Spleen (tissue), 11 donors: ENCODE measurements at regions not wholly inside any gene's neighbourhood (a gene's known extent, or its start where the extent isn't known, plus 50 kb on each side); places are given as distances from the start of the nearest gene placed in this dataset.

Source experiments
- DNase-seq: peaks from one replicate; pipeline ENCODE4 v3.0.0-alpha.2; 2020
- H3K27ac ChIP-seq, 8 donors: fragments of 200-600 bp; sonication (generic) in 7 of 8; 1 replicate in 4 of 8; 2 replicates in 4 of 8; pipeline versions ENCODE4 v1.5.0 to v1.8.0; 2016 to 2021; ENCODE audit warnings: inconsistent platforms in 4 of 8, mild to moderate bottlenecking in 4 of 8, moderate library complexity in 1 of 8
- H3K27me3 ChIP-seq, 7 donors: fragments of 200-600 bp; sonication (generic) in 6 of 7; replicated peaks in 1 of 7; 1 replicate in 4 of 7; 2 replicates in 3 of 7; pipeline versions ENCODE4 v1.5.0 to v1.8.0; 2016 to 2021; ENCODE audit warnings: inconsistent platforms in 3 of 7, mild to moderate bottlenecking in 1 of 7
- H3K36me3 ChIP-seq, 6 donors: fragments of 200-600 bp; sonication (generic) in 5 of 6; 1 replicate in 4 of 6; 2 replicates in 2 of 6; pipeline versions ENCODE4 v1.5.0 to v1.8.0; 2016 to 2021; ENCODE audit warnings: inconsistent platforms in 2 of 6
- H3K4me1 ChIP-seq, 6 donors: fragments of 200-600 bp; sonication (generic) in 5 of 6; 1 replicate in 3 of 6; 2 replicates in 3 of 6; pipeline versions ENCODE4 v1.5.0 to v1.8.0; 2016 to 2021; ENCODE audit warnings: inconsistent platforms in 3 of 6
- H3K4me3 ChIP-seq, 8 donors: fragments of 200-600 bp; sonication (generic) in 7 of 8; 1 replicate in 4 of 8; 2 replicates in 4 of 8; pipeline versions ENCODE4 v1.5.0 to v1.8.0; 2016 to 2021; ENCODE audit warnings: inconsistent platforms in 4 of 8, mild to moderate bottlenecking in 4 of 8, moderate library complexity in 2 of 8
- H3K9me3 ChIP-seq, 8 donors: fragments of 200-600 bp; sonication (generic) in 7 of 8; 1 replicate in 4 of 8; 2 replicates in 4 of 8; pipeline versions ENCODE4 v1.5.0 to v1.8.0; 2016 to 2021; ENCODE audit warnings: inconsistent platforms in 4 of 8
- POLR2A ChIP-seq, 3 donors: fragments of 450-650 bp; IDR thresholded peaks; one replicate each; pipeline ENCODE4 v1.5.1; 2017; ENCODE audit warnings: antibody characterized with exemption in 3 of 3, mild to moderate bottlenecking in 1 of 3
- POLR2AphosphoS5 ChIP-seq, 3 donors: sonication (generic); formaldehyde crosslinking; IDR thresholded peaks; one replicate each; pipeline ENCODE4 v1.5.1; 2017; ENCODE audit warnings: antibody characterized with exemption in 3 of 3
- WGBS, 5 donors: extraction: QIAGEN DNeasy Blood & Tissue Kit in 3 of 5; methylation state at CpG; one replicate each; pipeline versions ENCODE4 v1.1.5 to v1.1.7; 2013 to 2018; 5-methylcytosine and 5-hydroxymethylcytosine counted together
- intact Hi-C: fragments of 100-400 bp; cut with DNase I; formaldehyde crosslinking; loops from one replicate; pipeline ENCODE4 v1.15.0; 2023; ENCODE audit warnings: low total_unique reads
- TF ChIP-seq, protein P1 (sequence below), 11 experiments: fragments of 200-600 bp in 7 of 11; fragments of 450-650 bp in 4 of 11; sonication (generic) in 4 of 11; IDR thresholded peaks in 8 of 11; conservative IDR thresholded peaks in 3 of 11; 1 replicate in 7 of 11; 2 replicates in 4 of 11; pipeline versions ENCODE4 v1.4.0 to v1.8.0; 2016 to 2021; ENCODE audit warnings: antibody characterized with exemption in 11 of 11, inconsistent platforms in 4 of 11, mild to moderate bottlenecking in 1 of 11
- donor health status: healthy with polysubstance abuse.
- donor health status: DM: no; HTN: no; CAD: no; lungs with moderate emphysema.
- donor health status: DM: no; HTN: no; CAD: no.
- donor health status: Bipolar disorder and iron deficiency.
- donor health status: healthy.
- donor health status: DM: no; HTN: no; CAD: no.
- donor health status: DM: yes; HTN: yes; CAD: no.

DNA sequence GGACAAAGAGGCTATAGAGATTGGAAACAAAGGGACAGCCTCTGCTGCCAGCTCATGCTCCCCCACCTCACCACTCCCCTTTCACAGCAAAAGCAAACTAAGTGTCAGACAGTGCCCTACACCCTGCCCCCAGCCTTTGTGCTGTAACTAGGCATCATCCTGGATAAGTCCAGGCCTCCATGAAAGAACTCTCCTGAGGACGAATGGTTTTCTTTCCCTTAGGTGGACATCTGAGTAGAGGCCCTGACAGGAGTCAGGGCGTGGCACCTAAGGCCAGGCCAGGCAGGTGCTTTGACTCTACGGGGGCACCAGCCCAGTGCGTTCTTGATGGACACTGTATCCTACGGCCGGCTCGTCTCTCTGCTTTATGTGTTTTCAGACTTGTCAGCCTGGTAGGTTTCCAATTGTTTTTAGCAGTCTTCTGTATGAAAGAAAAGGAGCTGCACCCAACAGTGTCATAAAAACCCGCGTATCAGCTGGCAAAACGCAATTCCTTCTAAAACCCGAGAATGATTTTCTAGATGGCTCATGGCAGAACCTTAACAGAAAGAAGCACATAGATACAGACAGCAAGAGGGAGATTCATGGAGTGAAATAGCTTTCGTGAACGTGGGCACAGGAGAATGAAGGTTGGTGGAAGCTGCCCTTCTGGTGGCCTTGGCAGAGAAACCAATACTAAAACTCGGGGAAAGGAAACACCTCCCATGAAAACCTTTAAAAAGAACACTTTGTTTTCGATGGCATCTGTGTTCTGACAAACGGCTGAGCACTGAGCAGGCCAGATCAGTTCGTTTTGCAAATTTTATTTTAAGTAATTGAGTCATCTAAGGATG, 51.7 kb upstream of the AJAP1 start:
- DNase-seq: peak; percentile 41

DNA sequence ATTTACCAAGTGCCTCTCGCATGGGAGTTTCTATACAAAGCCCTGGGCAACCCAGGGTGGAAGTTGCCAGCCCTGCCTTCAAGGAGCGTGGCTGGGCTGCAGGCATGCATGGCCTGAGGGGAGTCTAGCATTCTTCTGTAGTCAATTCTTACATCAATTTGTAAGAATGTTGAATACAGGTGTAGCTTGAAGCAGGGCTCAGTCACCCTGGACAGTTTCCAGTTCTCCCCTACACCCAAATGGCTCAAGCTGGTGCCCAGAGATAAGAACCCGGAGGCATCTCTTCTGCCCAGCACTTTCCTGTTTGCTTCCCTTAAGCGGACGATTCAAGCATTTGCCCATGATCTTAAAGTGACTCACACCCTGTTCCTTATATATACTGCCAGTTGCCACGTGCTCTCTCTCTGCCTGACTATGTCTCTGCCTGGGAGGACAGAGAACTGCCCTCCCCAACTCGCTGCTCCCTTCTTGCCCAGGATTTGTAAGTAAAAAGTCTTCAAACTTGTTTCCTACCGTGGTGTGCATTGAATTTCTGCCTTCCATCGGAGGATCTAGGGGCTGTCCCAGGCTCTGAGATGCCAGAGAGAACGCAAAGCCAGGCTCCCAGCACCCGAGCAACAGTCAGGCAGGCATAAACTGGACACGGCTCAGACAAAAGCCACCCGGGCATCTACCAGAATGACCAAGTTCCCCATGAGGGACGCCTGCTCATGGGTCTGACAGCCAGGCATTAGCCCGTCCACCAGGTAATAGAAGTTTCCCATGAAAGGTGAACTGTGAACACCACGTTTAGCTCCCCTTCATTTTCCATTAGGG, 50.9 kb upstream of the AJAP1 start:
- DNase-seq: peak; percentile 41

More for the DNA sequence above, 51.7 kb upstream of the AJAP1 start:
- Histone ChIP-seq H3K4me3 (no peak overlapping the region), H3K9me3 (peaks cover 0 to 2% (median 0%) of the 10 kb centered on the region in 8 donors), H3K27me3 (peaks cover 0 to 69% (median 11%) of the 10 kb centered on the region in 7 donors), H3K27ac (no peak overlapping the region), H3K36me3 (no peaks in the 10 kb centered on the region), H3K4me1 (no peaks in the 10 kb centered on the region)
- intact Hi-C loops: no loop called here
- WGBS, 5 donors: 65 to 74% (median 66%) methylated on average over 17 of the region's 17 CpGs
- TF ChIP-seq POLR2AphosphoS5 (IDR thresholded peaks at IDR 0.05) (no peak), POLR2A (IDR thresholded peaks at IDR 0.05) (no peak)
- TF ChIP-seq, protein P1, sequence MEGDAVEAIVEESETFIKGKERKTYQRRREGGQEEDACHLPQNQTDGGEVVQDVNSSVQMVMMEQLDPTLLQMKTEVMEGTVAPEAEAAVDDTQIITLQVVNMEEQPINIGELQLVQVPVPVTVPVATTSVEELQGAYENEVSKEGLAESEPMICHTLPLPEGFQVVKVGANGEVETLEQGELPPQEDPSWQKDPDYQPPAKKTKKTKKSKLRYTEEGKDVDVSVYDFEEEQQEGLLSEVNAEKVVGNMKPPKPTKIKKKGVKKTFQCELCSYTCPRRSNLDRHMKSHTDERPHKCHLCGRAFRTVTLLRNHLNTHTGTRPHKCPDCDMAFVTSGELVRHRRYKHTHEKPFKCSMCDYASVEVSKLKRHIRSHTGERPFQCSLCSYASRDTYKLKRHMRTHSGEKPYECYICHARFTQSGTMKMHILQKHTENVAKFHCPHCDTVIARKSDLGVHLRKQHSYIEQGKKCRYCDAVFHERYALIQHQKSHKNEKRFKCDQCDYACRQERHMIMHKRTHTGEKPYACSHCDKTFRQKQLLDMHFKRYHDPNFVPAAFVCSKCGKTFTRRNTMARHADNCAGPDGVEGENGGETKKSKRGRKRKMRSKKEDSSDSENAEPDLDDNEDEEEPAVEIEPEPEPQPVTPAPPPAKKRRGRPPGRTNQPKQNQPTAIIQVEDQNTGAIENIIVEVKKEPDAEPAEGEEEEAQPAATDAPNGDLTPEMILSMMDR (IDR thresholded peaks at IDR 0.05 in 8 of 11, conservative IDR thresholded peaks at IDR 0.05 in 3 of 11): no peak

More for the DNA sequence above, 50.9 kb upstream of the AJAP1 start:
- no peak for TF ChIP-seq POLR2AphosphoS5 (IDR thresholded peaks at IDR 0.05)
- TF ChIP-seq, protein P1 (IDR thresholded peaks at IDR 0.05 in 8 of 11, conservative IDR thresholded peaks at IDR 0.05 in 3 of 11): no peak
- TF ChIP-seq POLR2A (IDR thresholded peaks at IDR 0.05): no peak
- Histone ChIP-seq H3K4me1 (no peaks in the 10 kb centered on the region), H3K9me3 (no peaks in the 10 kb centered on the region), H3K27me3 (peaks cover 0 to 77% (median 12%) of the 10 kb centered on the region in 7 donors), H3K4me3 (no peak overlapping the region), H3K36me3 (no peaks in the 10 kb centered on the region), H3K27ac (no peak overlapping the region)
- WGBS, 5 donors: 29 to 53% (median 40%) methylated on average over 15 to 16 of the region's 16 CpGs
- intact Hi-C loops: no loop called here
